Left lung (tissue), 4 donors: ENCODE measurements at regions not wholly inside any gene's neighbourhood (a gene's known extent, or its start where the extent isn't known, plus 50 kb on each side); places are given as distances from the start of the nearest gene placed in this dataset.

Source experiments
- ATAC-seq: fragments of 200-7000 bp; cut with Tn5 transposase; one replicate; pipeline ENCODE4 v1.9.1; 2020; ENCODE audit warnings: moderate library complexity
- DNase-seq, 4 donors: peaks; one replicate each; pipeline ENCODE4 v3.0.0-alpha.2; 2013 to 2020
- H3K27ac ChIP-seq, 2 donors: fragments of 200-600 bp; sonication (generic) in 1 of 2; one replicate each; pipeline versions ENCODE4 v1.5.0 to v1.8.0; 2020 to 2021
- H3K27me3 ChIP-seq, 2 donors: fragments of 200-600 bp; sonication (generic) in 1 of 2; one replicate each; pipeline versions ENCODE4 v1.5.0 to v1.8.0; 2020 to 2021
- H3K36me3 ChIP-seq, 2 donors: fragments of 200-600 bp; sonication (generic) in 1 of 2; one replicate each; pipeline versions ENCODE4 v1.5.0 to v1.8.0; 2020 to 2021
- H3K4me1 ChIP-seq, 2 donors: fragments of 200-600 bp; one replicate each; pipeline ENCODE4 v1.8.0; 2021
- H3K4me3 ChIP-seq, 2 donors: fragments of 200-600 bp; sonication (generic) in 1 of 2; one replicate each; pipeline versions ENCODE4 v1.5.0 to v1.8.0; 2020 to 2021; ENCODE audit warnings: mild to moderate bottlenecking in 1 of 2
- H3K9me3 ChIP-seq, 2 donors: fragments of 200-600 bp; sonication (generic) in 1 of 2; one replicate each; pipeline versions ENCODE4 v1.5.0 to v1.8.0; 2020 to 2021
- CTCF ChIP-seq, 2 donors: fragments of 200-600 bp; sonication (generic) in 1 of 2; IDR thresholded peaks; one replicate each; pipeline versions ENCODE4 v1.5.0 to v1.8.0; 2021; ENCODE audit warnings: antibody characterized with exemption in 2 of 2
- intact Hi-C, 2 donors: fragments of 100-400 bp; cut with DNase I; formaldehyde crosslinking; loops; one replicate each; pipeline versions ENCODE4 v1.11.2 to v1.14.2; 2022
- donor health status: DM: no; HTN: yes; CAD: no.
- donor health status: DM: no; HTN: no; CAD: no.

- intact Hi-C loops: no loop called here
Observed at GRCh38 chr11:45748801-45749200, 56.1 kb upstream of the SLC35C1 start.

GRCh38 chr11:45745065-45745811 lies 59.7 kb upstream of the SLC35C1 start:
- Histone ChIP-seq H3K27ac (no peak overlapping the region), H3K4me3 (no peak overlapping the region), H3K27me3 (peaks cover 0 to 4% of the 10 kb centered on the region in 2 donors), H3K36me3 (no peaks in the 10 kb centered on the region), H3K4me1 (no peaks in the 10 kb centered on the region), H3K9me3 (no peaks in the 10 kb centered on the region)
- no peak for DNase-seq
- no peak for TF ChIP-seq CTCF (IDR thresholded peaks at IDR 0.05)
- intact Hi-C loops: no loop called here
- ATAC-seq: peak; percentile 31

More at GRCh38 chr11:45748801-45749200, 56.1 kb upstream of the SLC35C1 start:
- DNase-seq: no peak
- no peak for TF ChIP-seq CTCF (IDR thresholded peaks at IDR 0.05)
- peaks cover 0 to 27% of the 10 kb centered on the region in 2 donors for H3K27me3 ChIP-seq
- H3K4me3 ChIP-seq: no peak overlapping the region
- H3K9me3 ChIP-seq: no peaks in the 10 kb centered on the region
- no peaks in the 10 kb centered on the region for H3K36me3 ChIP-seq
- H3K27ac ChIP-seq: no peak overlapping the region
- ATAC-seq: no peak
- H3K4me1 ChIP-seq: no peaks in the 10 kb centered on the region

GRCh38 chr11:45743556-45744468 lies 61.1 kb upstream of the SLC35C1 start:
- Histone ChIP-seq H3K9me3 (no peaks in the 10 kb centered on the region), H3K4me1 (no peaks in the 10 kb centered on the region), H3K4me3 (no peak overlapping the region), H3K27ac (no peak overlapping the region), H3K36me3 (no peaks in the 10 kb centered on the region), H3K27me3 (no peaks in the 10 kb centered on the region)
- intact Hi-C loops: no loop called here
- TF ChIP-seq CTCF (IDR thresholded peaks at IDR 0.05): no peak
- DNase-seq: no peak
- ATAC-seq: no peak

GRCh38 chr11:45741582-45741981 lies 63.4 kb upstream of the SLC35C1 start:
- Histone ChIP-seq H3K4me1 (no peaks in the 10 kb centered on the region), H3K27ac (no peak overlapping the region), H3K27me3 (no peaks in the 10 kb centered on the region), H3K36me3 (no peaks in the 10 kb centered on the region), H3K4me3 (no peak overlapping the region), H3K9me3 (no peaks in the 10 kb centered on the region)
- TF ChIP-seq CTCF (IDR thresholded peaks at IDR 0.05): no peak
- ATAC-seq (no peak), DNase-seq (no peak)
- intact Hi-C loops: no loop called here

- Histone ChIP-seq H3K9me3 (no peaks in the 10 kb centered on the region), H3K4me1 (no peaks in the 10 kb centered on the region), H3K27me3 (no peaks in the 10 kb centered on the region), H3K36me3 (no peaks in the 10 kb centered on the region), H3K4me3 (no peak overlapping the region), H3K27ac (no peak overlapping the region)
- intact Hi-C loops: no loop called here
- no peak for ATAC-seq
- no peak for TF ChIP-seq CTCF (IDR thresholded peaks at IDR 0.05)
- DNase-seq: no peak
Observed at GRCh38 chr11:45741032-45741431, 63.9 kb upstream of the SLC35C1 start.
